Stimulated activated CD8-positive, alpha-beta memory T cell treated with anti-CD3 and anti-CD28 coated beads, Interleukin-4, amount 100 ng/mL, for 1 hour (primary cell): ENCODE measurements at regions not wholly inside any gene's neighbourhood (a gene's known extent, or its start where the extent isn't known, plus 50 kb on each side); places are given as distances from the start of the nearest gene placed in this dataset.
"Not testable (repeated sequence)": the region's sequence is repeated elsewhere in the genome, so short reads cannot be mapped to it uniquely, and the experiment has no call there.

ENCODE experiments used
- DNase-seq, 2 donors: peaks; one replicate each; pipeline ENCODE4 v3.0.0-alpha.2; 2020; ENCODE audit warnings: low read depth in 2 of 2, low spot score in 1 of 2

DNA sequence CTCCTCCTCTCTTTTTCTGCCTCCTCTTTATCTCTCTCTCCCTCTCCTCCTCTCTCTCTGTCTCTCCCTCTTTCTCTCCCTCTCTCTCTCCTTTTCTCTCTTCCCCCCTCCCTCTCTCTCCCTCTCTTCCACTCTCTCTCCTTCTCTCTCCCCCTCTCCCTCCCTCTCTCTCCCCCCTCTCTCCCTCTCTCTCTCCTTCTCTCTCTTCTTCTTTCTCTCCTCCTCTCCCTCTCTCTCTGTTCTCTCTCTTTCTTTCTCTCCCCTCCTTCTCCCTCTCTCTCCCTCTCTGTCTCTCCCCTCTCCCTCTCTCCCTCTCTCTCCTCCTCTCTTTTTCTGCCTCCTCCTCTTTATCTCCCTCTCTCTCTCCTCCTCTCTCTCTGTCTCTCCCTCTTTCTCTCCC lies 197.4 kb downstream of the UQCRFS1 start:
- no peak for DNase-seq

DNA sequence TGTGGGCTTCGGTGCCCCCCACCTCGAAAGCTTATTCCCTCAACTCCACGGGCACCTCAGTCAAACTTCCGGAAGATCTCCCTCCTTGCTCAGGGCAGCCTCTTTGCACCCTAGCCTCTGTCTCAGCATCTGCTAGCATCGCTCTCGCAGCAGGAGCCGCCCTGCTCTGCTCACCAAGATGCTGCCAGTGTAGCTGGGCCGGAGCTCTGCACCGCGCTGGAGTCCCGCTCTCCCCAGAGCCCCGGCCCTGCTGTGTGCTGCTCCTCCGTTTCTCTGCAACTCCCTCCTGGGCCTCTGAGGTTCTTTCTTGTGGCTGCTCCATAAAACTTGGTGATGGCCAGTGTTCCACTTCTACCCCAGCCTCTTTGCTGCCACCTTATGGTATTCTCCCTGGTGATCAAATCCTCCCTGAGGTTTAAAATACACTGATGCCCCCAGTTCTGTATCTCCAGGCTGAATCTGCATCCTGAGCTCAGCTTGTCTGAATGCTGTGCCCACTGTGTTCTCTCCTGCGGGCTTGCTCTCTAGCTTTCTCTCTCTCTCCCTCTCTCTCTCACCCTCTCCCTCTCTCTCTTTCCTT lies 198.0 kb downstream of the UQCRFS1 start:
- no peak for DNase-seq

DNA sequence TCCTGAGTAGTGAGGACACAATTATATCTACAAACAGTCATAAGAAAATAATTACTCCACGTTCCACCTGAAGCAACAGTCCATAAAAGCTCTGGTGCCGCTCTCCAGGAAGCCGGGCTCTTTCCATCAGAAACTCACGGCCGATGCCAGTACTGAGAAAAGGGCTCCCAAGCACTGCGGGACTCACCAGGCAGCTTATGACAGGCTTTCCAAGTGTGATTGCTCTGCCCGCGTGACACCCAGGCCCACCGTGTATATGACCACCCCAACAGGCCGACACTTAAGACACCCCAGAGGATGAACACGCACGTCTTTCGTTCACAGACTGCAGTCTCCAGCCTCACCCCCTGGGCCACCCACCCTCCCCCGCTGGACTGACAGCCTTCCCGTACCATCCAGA lies 199.0 kb downstream of the UQCRFS1 start:
- DNase-seq: no peak

DNA sequence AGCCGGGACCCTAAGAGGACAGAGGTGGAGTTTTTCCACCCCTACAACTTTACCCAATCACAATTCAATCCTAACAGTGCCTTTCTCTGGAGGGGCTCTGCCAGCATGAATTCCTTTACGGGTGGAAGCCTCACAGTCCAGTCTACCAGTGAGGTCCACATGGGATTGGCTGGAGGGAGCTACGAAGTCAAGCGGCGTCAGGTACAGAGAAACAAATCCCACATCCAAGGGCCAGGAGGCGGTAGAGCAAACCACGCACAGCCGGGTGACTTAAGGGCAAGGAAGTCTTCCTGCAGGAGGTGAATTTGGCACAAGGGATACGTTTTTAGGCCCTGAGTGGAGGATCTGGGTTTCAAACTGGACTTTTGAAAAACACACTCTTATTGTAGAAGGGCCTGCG lies 199.6 kb downstream of the UQCRFS1 start:
- DNase-seq: no peak

DNA sequence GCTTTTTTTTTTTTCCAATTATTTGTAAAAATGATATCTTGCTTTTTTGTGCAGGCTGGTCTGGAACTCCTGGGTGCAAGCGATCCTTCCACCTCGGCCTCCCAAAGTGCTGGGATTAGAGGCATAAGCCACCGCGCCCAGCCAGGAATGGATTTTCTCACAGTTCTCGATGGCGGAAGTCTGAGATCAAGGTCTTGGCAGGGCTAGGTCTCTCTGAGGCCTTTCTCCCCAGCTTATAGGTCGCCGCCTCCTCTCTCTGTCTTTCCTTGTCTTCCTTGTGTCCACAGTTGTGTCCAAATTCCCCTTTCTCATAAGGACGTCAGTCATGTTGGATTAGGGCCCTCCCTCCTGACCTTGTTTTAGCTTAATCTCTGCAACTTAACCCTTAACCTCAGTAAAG lies 200.5 kb downstream of the UQCRFS1 start:
- no peak for DNase-seq

DNA sequence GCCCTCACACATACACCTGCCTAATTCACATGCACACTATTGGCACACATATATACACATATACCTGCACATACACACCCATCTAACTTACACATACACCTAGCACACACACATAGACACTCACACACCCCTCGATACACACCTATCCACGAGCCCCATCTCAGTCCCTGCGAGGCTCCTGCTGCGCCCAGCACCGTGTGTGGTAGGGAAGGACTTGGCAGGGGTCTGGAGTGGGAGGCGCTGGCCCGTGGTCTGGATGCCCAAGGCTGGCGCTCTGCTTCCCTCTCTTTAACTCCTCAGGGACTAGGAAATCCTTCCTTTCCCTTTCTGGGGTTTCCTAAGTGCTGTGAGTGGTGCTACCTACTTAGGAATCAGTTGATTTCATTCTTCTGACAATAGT lies 202.7 kb downstream of the UQCRFS1 start:
- no peak for DNase-seq

DNA sequence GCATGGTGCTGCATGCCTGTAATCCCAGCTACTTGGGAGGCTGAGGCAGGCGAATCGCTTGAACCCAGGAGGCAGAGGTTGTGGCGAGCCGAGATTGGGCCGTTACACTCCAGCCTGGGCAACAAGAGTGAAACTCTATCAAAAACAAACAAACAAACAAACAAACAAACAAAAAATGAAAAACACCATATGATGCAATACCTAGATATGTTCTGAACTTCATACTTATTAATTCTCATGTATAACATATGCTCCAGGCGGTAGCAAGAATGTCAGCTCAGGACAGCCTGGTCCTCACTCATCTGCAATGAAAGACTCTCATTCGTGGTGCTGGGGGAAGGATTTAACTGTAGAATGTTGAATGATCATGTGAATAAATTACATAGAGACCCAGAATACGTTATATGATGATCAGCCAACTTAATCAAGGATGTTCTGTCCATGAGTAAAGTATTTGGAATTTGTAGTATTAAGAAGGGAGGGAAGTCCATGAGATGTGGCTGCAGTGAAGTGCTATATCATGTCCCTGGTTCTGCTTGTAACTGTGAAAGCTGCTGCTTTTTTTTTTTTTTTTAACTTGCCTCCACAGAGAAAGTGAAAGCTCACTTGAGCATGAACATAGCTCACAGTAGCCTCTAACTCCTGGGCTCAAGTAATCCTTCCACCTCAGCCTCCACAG lies 206.8 kb downstream of the UQCRFS1 start:
- DNase-seq: no peak

DNA sequence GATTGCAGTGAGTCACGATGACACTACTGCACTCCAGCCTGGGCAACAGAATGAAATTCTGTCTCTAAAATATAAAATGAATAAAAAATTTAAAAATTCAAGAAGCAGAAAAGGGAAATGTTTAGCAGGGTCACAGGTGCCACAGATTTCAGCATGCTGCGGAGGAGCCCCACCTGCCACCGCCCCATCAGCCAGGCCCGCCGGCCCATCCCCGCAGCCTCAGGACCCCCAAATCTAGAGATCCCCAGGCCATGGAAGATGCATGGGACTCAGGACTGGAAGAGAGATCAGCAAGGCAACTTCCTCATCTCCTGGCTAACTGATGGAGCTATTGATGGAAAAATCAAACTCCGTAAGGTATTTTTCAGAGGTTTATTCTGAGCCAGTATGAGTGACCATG lies 208.2 kb downstream of the UQCRFS1 start:
- DNase-seq: no peak

DNA sequence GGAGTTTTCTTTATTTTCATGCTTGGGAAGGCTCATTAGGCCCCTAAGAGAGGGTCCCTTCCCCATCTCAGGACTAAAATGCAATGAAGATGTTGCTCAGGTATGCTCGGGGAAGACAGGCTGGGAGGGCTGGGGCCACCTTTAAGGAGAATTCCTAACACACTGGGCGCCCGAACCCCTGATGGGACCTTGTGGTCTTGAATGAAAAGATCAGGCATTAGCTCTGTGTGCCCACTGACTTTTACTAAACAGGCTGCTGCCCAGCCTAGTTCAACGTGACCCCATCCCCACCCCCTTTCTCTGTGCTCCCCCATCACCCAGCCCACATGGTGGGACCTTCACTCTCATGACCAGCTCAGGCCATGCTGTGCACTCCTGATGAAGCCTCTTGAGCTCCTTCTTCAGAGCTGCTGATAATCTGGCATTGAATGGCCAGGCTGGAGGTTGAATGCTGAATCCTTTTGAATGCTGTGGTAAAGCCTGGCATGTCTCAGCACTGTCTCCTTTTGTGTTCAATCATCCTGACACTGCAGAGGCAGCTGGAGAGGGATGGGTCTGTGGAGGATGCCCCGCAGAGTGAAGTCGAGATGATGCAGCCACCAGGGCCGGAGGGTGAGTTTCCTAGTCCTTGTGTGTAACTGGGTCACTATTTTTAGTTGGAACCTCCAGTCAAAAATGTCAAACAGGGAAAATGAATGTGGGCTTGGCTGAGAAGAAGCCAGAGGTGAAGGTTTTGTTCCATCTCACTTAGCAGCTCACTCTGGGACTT lies 209.1 kb downstream of the UQCRFS1 start:
- no peak for DNase-seq

DNA sequence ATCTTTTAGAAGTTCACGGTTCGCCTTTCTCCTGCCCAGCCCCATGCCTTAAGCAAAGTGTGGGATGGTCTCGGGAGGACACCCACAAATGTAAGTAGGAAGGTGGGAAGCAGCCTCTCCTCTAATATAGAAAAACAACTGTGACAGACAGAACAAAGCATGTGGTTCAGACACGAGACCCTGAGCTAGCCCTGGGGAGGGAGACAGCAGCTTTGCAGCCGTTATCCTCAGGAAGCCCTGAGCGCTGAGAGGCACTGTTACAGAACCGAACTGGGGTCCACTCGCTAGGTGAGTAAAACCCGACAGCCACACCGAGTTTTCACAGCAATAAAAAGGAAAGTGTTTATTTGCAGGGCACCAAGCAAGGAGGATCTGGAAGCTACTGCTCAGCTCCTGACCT lies 210.6 kb downstream of the UQCRFS1 start:
- no peak for DNase-seq

DNA sequence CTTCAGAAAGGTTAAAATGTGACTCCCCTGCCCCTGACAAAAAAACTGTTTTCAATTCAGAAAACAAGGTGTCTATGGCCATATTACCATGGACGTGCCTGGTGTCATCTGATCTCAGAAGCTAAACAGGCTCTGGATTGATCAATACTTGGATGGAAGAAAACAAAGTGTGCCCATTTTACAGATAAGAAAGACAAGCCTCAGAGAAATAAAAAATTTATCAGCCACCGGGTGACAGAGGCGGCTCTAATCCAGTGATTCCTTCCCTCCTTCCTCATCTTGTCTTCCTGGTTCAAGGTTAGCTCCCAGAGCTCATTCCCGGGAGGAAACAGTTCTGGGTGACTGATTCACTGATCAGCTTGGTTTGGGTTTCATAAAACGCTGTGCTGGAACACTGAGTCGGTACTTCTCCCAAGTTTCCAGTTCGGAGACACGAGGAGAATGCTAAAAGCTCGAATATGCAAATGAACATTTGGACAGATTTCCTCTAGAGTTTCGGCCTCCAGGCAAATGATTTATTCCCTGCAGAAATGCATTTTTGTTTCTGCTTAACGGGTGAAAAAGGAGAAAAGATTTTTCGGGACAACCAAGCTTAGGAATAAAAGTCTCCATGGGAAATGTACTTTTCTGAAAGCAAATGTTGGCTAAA lies 211.2 kb downstream of the UQCRFS1 start:
- DNase-seq: no peak

DNA sequence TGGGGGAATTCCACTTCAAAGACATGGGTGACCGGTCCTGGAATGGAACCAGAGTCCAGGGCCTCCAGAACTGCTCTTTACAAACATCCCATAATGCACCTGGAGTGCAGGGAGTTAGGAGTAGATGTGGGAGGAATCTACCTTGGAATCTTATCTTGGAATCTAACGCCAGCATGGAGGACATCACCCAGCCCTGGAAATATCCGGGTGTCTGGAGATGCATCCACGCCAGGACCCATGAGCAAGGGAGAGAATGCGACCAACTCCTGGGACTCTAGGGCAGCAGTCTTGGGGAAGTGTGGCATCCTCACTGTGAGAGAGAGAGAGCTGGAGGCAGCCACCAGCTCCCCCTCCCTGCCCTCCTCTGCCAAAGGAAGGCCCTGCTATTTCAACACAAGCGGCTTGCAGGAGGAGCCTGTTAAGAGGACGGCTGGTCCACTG lies 211.8 kb downstream of the UQCRFS1 start:
- no peak for DNase-seq

DNA sequence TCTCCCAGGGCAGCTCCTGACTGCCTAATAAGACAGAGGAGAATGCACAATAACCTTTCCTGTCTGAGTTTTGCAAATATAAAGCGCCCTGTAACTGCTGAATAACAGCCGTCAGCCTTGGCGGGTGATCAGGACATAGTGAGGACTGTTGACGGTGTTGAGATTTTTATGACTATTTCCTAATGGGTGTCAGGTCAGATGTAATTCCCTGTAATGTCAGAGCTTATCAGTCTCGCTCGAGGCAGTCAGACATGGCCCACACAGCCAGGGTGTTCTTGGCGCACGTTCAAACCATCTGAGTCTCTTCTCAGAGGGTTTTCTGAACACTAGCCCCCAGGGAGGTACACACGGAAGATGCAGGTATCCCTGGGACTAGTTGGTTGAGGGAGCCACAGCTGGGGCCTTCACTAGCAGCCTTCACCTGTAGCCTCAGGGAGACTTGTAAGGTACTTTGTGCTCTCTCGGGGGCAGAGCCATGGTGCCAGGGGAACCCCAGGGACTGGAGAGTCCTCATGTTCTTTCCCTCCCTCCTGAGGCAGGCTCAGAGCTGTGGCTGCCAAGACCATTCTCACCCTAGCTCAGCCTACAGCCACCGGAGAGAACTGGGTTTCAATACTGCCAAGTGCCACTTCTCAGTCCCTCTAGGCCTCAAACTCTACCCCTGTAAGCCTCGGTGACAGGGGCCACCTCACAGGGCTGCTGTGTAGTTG lies 213.1 kb downstream of the UQCRFS1 start:
- DNase-seq: no peak

DNA sequence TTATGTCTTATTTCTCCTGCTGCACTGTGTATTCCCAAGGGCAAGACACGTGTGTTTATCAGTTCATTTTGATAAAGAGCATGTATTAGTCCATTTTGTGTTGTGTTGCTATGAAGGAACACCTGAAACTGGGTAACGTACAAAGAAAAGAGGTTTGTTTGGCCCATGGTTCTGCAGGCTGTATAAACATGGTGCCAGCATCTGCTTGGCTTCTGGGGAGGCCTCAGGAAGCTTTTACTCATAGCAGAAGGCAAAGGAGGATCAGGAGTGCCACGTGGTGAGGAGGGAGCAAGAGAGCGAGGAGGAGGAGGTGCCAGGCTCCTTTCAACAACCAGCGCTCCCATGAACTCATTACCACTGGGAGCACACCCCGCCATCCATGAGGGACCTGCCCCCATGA lies 214.0 kb downstream of the UQCRFS1 start:
- no peak for DNase-seq

DNA sequence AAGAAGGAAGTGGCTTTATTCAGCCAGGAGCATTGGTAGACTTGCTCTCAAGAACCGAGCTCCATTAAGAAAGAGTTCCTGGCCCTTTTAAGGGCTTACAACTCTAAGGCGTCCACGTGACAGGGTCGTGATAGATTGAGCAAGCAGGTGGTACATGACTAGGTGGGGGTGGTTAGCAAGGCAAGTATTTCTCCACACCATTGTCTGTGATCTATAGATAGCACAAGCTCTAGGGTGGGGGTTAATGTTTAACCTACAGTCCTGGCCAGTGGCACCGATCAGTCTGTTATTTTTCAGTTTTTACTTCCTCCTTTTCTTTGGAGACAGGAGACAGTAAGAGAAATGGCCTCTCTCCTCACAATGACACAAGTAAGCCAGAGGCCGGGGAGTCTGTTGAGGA lies 215.1 kb downstream of the UQCRFS1 start:
- not testable (repeated sequence) for DNase-seq

DNA sequence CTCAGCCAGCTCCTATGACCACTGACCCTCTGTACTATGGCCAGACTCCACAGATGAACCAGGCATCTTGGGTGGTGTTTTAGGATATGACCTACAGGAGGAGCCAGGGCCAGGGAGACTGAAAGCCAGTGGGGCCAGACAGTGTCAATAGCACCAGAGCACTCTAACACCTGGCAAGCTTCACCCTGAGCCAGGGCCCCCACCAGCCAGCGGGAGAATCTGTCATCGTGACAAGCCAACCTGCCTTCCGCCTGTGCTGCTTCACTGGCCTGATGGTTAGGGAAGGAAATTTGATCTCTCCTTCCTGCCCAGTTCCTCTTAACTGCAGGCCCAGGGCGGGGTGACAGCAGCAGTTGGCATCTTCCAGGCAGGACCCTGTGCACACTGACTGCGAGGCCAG lies 222.4 kb downstream of the UQCRFS1 start:
- DNase-seq: no peak

DNA sequence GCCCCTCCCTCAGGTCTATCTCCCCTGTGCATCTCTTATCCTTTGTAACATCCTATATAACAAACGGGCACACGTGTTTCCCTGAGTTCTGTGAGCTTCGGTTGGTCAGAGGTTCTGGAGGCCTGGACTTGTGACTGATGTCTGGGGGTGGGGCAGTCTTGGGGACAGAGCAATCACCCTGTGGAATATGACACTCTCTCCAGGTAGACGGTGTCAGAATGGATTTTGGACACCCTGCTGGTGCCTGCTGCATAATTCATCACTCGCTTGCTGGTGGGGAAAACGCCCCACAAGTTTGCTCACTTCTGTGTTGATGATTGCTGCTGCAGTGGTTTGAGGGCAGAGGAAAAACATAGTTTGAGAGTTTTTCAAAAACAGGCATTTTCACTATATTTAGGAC lies 223.2 kb downstream of the UQCRFS1 start:
- no peak for DNase-seq

DNA sequence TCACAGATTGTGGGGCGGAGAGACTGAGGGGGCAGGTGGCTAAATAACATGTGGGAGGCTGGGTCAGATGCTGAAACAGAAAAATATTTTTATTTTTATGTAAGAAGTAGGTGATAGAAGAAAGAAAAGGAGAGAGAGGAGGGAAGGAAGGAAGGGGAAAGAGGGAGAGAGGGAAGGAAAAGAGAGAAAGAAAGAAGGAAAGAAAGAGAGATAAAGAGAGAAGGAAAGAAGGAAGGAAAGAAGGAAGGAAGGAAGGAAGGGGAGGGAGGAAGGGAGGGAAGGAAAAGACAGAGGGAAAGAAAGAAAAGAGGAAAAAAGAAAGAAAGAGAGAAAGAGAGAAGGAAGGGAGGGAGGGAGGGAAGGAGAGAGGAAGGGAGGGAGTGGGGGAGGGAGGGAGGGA lies 224.9 kb downstream of the UQCRFS1 start:
- no peak for DNase-seq

DNA sequence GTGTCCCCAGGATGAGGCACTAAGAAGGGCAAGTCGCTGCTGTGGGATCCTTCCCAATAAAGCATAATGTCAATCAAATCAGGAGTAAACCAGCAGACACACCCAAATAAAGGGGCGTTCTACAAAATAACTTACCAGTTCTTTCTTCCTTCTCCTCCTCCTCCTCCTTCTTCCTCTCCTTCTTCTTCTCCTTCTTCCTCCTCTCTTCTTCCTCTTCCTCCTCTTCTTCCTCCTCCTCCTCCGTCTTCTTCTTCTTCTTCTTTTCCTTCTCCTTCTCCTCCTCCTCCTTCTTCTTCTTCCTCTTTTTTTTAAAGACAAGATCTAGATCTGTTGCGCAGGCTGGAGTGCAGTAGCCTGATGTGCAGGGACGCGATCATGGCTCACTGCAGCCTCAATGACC lies 225.8 kb downstream of the UQCRFS1 start:
- no peak for DNase-seq

DNA sequence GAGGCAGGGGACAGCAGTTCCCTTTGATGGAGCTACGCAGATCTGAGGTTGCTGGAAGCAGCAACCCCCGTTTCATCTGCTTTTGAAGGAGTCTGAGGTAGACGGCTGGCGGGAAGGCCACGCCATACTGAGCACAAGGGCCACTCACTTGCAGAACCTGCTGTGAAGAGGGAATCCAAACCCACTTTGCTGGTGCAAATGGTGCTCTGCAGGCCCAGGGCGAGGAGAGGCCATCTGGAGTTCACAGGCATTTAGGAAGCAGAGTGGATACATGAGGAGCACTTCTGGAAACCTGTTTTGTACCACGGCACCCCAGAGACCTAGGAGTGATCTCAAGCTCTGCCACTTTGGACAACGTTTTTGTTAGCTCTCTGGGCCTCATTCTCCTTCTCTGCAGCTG lies 227.8 kb downstream of the UQCRFS1 start:
- DNase-seq: no peak

DNA sequence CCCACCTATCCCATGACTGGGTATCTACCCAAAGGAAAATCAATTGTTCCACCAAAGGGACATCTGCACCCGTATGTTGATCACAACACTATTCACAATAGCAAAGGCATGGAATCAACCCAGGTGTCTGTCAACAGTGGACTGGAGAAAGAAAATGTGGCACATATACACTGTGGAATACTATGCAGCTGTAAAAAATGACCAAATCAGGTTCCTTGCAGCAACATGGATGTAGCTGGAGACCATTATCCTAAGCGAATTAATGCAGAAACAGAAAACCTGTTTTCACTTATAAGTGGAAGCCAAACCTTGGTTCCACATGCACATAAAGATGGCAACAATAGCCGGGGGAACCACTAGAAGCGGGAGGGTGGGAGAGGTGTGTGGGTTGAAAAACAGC lies 228.6 kb downstream of the UQCRFS1 start:
- DNase-seq: no peak
